ENCODE measurements at regions not wholly inside any gene's neighbourhood (a gene's known extent, or its start where the extent isn't known, plus 50 kb on each side); places are given as distances from the start of the nearest gene placed in this dataset.
"Not testable (repeated sequence)": the region's sequence is repeated elsewhere in the genome, so short reads cannot be mapped to it uniquely, and the experiment has no call there.

DNA sequence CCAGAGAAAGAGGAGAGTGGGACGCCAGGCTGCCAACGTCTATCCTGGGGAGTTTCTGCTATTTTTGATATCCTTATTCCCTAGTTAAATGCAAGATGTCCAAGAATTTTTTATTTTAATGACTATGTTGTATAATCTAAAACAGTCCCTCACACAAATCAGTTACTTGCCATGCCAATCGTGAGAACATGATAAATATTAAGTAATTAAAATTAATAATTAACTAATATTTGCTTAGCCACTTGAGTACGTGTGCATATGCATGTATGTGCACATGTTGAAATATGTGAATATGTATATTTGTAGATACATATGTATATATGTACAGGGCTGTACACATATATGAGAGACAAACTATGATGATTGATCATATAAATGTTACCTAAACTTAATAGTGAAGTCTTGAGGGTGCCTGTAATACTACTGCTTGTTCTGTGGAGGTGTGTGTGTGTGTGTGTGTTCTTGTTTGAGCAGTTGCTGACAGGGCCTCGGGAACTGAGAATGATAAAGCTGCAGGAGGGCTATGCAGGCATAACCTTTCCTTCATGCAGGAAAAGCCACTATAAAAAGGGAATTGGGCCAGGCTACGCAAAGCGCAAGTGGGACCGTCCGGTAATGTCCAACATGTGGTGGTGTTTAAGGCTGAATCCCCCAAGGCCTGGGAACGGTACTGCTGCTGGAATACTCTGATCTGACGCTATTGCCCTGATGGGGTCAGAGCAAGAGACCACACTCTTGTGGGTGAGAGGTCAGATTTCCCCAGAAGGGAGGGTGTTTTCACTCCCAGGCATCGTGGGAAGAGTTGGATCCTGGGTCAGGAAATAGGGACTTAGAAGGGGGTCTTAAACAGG lies 148.3 kb upstream of the TBX18 start:
- DNase-seq: no peak

DNA sequence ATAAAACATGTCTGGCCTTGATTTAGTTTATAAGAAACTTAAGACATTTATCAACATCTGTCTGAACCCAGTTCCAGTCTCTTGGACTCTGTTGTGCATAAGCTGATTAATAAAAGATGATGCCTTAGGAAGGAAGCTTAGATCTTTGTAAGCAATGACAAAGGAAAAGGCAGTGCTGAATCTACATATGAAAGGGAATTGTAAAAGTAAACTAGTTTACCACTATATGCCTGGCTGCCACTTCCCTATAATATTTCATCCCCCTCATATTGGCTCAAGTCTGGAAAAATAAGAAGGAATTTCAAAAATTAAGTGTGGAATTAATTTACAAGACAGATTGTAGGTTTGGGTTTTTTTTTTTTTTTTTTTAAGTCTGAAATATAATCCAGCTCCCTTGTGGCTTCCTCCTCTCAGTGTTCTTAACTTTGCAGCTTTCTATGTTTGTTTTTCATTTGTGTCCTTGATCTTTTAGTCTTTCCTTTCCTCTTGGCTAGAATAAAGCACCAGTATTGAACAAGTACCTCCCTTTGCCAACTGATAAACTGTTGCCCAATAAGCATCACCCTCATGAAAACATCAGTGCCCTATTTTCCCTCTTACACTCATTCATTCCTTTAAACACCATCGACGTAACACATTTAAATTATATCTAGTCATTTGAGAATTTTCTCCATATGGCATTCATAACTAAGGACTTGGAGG lies 146.7 kb upstream of the TBX18 start:
- DNase-seq: no peak

DNA sequence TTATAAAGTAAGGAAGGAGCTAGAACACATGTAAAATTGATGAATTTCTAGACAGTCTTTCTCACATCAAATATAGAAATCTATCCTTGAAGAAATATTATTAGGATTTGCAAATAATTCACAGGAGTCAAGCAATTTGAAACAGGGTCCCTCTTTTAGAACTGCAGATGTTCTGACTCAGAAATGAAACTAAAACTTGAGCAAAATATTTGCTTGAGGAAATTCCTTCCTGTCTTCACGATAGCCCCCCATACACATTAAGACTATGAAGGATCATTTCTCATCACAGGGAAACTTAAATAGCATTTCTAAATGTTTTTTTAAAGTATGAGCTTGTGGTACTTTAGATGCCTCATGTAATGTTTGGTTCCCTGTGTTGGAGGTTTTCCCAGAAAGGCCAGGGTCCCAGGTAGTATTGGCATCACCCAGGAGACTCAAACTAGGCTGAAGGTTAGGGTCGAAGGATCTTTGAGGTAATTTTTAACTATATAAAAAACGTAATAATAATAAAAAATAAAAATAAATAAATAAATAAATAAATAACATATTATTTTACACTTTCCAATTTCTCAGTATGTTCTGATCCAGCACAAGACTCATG lies 144.0 kb upstream of the TBX18 start:
- DNase-seq: no peak

DNA sequence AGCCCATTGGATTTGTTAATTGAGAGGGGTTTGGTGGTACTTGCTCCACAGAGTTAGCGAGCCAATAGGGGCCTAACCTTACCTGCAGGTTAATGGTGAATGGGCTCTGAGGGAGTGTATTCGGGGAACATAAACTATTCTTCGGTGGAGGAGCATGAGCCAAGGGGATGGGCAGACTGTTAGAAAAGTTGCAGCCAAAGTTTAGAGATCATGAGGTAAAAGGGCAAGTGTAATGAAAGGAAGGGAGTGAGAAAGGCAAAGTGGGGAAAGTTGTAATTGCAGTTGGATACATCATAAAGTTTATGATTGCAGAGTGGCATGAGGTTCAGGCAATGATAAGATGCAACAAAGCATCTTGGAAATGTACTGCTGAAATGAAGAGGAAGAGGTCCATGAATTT lies 142.1 kb upstream of the TBX18 start:
- no peak for DNase-seq

DNA sequence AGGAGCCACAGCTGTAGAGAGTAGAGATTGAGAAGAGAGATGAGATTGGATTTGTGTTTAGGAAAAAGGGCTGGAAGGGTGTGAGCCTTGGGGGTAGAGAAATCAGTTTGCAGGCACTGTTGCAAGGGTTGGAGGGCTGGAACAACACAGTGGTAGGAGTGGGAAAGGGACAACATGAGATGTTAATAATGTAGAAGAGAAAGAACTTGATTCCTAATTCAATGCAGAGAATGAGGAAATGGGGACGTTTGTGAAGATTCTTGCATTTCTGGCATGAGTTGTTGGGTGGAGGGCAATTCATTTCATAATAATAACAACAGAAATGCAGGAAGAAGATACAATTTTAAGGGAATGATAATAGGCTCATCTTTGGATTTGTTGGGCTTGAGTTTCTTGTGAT lies 141.4 kb upstream of the TBX18 start:
- DNase-seq: no peak

DNA sequence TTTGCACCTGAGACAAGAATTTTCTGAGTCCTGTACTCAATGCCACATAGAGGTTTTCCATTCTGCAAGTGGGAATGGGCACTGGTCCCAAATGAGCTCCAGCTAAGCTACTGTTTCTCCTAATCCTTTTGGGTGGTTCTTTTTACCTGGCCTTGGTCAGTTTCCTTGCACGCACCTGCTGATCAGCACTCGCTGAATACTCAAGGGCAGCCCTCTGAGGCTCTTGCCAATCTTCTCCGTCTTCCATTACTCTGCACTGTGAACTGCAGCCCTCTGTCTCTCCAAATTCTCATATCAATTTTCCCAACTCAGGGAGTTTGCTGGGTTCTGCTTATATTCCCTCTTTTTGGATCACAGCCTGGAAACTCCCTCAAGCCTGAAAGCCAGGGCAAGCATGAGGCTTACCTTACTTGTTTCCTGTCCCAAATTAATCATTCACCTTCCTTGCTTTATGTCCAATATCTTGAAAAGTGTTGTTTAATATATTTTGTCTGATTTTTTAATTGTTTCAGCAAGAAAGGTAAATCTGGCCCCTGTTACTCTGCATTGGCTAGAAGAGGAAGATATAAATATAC lies 138.0 kb upstream of the TBX18 start:
- DNase-seq: no peak

DNA sequence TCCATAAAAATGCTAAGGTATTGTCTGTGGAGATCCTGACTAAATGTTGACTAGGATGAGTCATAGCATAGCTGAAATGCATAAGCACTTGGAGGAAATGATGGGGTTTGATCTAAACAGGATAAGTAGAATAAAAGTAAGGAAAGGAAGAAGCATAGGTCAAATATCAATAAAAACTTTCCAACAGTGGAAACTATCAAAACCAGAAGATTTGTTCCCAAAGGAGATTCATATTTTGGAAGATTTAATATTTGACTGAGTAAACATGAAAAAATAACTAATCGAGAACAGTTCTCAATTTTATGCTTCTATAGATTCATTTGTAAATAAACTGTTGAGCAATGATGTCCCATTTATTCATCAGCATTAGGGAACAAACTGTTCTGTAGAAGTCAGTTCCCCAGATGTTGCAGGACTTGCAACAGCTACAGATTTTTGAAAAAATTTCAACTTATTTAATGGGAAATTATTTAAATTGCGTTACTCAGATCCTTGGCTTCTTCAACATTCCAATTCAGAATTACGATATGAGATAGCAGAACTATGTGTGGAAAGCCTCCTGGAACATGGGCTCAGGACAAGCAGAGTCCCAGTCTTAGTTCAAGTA lies 133.7 kb upstream of the TBX18 start:
- no peak for DNase-seq

DNA sequence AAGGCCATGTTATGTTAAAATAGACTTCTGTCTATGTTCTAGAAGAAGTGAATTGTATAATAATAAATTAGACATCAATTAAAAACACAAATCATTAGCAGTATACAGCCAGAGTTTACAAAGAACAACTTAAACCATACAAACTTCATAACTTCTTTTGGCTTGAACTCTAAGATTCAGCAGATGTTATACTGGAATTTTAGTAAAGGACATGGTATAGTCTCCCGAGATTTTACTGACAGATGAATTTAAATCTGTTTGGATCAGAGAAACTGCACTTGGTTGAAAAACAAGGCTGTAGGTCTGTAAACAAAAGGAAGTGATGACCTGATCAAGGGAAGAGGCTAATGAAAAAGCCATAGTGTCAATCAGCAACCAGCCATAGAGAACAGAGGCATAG lies 132.6 kb upstream of the TBX18 start:
- no peak for DNase-seq

DNA sequence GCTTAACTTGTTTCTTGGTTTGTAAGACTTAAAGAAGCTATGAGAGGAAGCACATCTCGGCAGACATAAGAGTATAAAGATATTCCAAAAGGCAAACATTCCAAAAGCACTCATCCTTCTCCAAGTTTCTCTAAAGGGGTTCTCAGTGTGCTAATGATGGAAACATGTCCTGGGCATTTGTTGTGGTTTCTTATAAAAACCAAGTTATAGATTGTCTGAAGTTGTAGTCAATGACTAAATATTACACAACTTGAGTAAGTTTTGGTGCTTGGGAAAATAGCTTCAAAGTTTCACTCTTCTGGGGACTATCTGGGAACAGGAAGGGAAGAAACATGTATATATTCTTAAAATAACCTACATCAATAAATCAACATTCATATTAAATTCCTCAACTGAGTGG lies 128.3 kb upstream of the TBX18 start:
- DNase-seq: no peak

DNA sequence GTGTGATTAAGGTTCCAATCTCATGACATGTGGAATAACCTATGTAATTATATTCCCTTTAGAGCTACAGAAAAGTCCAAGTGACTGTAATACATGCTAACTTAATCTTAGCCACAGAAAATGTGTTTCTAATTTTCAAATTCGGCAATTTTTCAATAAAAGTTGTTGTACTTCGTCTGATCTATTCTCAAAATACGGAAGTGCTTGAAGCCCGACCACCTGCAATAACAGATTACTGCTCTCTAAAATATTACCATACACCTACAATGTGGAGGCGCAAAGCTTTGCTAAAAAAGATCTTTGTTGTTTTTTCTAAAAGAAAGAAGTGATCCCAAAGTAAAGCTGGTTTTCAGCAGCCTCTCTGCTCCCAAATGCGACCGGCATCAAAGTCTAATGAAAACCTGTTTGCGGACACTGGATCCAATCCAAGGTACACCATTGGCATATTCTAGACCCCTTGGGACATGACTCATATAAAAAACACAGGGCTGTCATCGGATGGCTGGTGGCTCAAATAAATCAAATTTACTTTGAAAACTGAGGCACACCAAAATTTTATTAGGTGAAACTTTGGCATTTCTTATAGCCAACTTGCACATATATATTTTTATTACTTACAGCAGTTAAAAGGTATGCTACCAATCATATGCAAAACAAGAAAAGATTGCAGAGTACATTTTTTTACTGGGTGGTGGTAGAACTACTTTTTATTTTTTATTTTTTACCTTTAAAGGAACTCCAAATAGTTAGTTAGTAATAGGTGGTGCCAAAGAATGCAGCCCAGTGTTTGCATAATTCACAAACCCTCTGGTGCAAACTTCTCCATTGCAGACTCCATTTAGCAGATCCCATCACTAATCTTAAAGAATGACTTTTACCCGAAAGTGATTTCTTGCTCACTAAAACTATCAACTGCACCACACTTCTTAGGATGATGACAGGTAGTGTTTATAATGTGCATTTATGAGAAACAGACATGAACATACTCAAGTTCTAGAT lies 118.7 kb upstream of the TBX18 start:
- DNase-seq: no peak

DNA sequence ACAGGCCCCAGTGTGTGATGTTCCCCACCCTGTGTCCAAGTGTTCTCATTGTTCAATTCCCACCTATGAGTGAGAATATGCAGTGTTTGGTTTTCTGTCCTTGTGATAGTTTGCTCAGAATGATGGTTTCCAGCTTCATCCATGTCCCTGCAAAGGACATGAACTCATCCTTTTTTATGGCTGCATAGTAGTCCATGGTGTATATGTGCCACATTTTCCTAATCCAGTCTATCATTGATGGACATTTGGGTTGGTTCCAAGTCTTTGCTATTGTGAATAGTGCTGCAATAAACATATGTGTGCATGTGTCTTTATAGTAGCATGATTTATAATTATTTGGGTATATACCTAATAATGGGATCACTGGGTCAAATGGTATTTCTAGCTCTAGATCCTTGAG lies 115.0 kb upstream of the TBX18 start:
- not testable (repeated sequence) for DNase-seq

DNA sequence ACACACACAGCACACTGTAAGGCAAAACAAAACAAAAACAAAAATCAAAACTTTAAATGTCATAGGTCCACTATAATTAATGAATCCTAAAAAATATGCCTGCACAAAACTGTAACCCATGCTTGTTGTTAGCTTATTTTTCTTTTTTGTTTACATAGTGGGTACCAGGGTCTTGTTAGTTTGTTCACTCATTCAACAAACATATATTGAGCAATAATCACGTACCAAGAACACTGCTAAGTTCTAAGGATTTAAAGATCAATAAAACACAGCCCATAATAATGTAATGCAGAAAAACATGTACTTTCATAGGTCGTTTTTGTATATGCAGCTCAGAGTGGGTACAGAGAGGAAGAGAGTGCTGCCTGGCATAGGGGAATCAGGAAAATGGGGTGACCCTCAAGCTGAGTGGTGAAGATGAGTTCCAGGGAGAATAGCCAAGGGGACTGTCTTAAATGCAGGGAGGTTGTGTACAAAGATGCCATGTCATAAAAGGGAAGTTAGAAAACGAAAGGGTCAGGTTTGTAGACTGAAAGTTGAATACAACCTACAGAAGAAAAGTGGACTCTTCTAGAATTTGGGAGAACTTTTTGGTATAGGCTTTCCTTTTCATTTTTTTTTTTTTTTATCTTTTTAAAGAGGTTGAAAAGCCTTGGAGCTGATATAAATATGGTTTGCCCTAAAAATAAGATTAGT lies 113.3 kb upstream of the TBX18 start:
- no peak for DNase-seq

DNA sequence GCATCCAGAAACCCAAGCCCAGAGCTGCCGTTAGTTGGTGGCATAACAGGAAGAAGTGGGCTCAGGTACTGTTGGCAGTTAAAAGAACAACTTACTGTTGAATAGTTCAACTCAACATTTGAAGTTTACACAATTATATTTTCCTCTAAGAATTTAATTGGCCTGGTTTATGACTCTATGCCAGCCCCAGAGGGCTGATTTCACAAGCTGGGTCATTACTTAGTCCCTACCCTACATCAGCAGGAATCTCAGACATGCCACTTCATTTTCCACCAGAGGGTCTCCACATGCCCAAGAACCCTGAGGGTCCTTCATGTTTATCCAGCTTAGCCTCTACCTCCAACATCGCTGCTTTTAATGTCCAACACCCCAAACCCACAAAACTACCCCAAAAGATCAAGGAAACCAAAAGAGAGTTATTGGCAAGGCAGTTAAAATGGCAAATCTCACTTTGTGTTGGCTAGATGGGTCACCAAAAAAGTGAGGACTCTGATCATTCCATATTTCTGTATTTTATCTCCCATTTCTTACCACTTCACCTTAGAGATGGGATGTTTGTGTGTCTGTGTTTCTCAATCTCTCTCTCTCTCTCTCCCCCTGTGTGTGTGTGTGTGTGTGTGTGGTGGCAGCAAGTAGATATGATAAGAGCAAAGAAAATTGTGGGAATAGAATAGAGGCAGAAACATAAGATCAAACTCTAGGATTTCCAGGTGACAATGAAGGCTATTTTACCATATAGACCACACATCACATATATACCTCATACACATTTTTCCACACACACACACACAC lies 112.5 kb upstream of the TBX18 start:
- no peak for DNase-seq

DNA sequence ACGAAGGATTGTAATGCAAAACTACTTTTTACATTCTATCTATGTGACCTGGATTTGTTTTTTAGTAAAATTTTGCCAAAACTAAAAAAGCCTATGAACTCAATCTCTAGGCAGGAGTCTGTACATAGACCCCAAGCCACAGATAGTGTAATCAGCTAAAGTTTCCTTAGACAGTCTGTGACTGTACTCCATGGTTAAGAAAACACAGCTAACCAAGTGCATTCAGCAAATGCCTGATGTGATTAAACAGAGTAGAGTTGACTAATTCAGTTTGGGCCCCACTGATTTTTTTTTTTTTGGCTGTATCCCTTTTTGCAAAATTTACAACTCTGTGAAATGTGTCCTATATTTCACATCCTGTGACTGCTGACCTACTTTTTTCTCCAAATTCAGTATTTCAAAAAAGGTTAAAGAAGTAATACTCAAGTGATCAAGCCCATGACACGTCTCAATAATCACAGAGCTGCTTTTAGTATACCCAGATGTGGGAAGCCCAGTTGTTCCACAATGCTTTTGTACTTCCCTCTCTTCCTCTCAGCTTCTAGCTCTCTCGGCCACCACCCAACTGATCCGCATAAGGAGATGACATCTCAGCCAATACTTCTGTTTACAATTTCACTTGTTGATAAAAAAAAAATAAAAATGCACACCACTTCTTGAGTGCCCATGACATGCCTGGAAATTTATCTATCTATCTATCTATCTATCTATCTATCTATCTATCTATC lies 108.8 kb upstream of the TBX18 start:
- DNase-seq: no peak

DNA sequence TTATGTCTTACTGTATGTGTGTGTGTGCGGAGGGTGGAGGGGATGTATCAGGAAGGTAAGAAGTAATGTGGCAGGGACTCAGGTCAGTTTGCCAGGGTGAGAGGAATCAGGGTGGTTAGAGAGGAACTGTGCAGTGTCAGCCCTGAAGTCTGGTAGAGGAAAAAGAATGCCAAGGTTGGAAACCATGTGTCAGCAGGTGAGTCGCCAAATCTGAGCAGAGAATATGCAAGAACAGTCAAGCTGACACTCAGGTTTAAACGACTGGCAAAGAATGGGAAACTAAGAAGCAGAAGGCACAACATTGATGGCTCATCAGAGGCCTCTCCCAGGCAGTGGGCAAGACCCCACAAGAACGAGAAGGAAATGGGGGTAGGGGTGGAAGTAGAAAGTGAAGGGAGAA lies 107.5 kb upstream of the TBX18 start:
- DNase-seq: no peak

DNA sequence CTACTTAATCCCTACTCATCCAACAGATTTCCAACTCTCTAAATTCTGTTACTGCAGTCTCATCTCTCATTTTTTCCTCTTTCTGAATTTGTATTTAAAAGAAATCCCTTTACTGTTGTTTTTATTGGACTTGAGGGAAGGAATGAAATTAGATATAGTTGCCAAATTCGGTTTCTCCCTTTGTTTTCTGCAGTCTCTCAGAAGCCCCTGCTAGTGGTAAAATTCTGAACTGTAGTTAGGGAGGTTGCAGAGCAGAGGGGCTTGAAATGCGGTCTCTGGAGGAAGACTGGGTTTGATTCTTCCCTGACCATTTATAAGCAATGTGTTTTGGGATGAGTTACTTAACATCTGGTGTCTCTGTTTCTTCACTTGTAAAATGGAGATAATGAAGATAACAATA lies 106.3 kb upstream of the TBX18 start:
- no peak for DNase-seq

DNA sequence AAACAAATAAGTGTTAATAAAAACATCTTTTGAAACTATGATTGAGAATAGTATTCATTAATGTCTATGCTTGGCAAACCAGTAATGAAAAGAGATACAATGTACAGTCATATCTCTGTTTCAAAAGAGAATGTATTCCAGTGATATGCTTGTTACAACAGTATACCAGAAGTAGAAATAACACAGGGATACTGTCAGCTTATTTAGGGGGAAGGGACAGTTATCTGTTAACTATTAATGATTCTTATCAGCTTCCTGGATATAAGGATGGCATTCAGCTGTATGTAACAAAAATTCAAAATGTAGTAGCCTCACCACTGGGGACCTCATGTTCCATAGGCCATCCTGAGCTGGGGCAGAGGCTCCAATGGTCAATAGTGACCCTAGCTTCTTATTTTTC lies 103.8 kb upstream of the TBX18 start:
- no peak for DNase-seq

DNA sequence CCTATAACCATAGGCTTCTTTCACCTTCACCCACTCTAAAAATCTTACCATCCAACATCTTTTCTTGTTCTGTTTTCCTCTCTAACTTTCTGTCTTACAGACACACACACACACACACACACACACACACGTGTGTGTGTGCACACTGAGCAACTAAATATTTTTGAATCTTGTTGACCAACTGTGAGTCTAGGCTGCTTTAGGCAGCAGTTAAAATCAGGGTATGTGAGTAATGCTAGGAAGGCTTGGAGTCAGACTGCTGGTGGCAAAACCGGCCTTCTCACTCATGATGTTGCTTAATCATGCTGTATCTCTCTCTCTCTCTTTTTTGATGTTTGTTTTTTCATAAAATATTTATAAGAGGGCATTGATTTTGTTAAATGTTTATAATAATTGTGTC lies 103.1 kb upstream of the TBX18 start:
- no peak for DNase-seq

DNA sequence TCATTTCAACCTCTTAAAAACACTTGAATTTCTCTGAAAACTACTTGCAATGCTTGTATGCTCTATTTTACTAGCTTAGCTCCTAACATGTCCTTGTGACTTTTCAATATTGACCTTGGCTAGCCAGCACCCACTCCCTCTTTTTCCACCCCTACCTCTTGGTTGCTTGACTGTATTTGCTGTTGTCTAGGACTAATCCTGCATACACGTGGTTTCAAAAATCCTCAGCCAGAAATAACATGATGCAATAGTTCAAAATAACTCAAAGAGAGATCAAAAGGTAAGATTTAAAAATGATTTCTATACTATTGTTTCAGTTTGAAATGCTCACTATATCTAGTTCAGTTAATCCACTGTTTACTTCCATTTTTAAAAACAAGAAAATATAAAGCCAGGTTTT lies 102.3 kb upstream of the TBX18 start:
- DNase-seq: no peak

DNA sequence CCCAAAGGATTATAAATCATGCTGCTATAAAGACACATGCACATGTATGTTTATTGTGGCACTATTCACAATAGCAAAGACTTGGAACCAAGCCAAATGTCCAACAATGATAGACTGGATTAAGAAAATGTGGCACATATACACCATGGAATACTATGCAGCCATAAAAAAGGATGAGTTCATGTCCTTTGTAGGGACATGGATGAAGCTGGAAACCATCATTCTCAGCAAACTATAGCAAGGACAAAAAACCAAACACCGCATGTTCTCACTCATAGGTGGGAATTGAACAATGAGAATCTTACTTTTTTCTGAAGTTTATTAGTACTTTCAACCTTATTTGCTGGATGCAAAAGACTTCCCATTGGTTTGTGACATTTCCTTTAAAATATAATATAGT lies 101.0 kb upstream of the TBX18 start:
- DNase-seq: not testable (repeated sequence)

Data from DMS 273 treated with DMSO at 0.1 percent for 48 hours (cell line).